HG03378 (cell line): ENCODE measurements at regions not wholly inside any gene's neighbourhood (a gene's known extent, or its start where the extent isn't known, plus 50 kb on each side); places are given as distances from the start of the nearest gene placed in this dataset.
A peak's percentile ranks its signal among the peaks of the same experiment; 100 is the strongest.
"Not testable (repeated sequence)": the region's sequence is repeated elsewhere in the genome, so short reads cannot be mapped to it uniquely, and the experiment has no call there.

Experiments used
- ATAC-seq: cut with Tn5 transposase; IDR thresholded peaks from one replicate; pipeline ENCODE4 v1.9.1; 2021; ENCODE audit warnings: mild to moderate bottlenecking, moderate library complexity; ENCODE audit not compliant: unreplicated experiment

DNA sequence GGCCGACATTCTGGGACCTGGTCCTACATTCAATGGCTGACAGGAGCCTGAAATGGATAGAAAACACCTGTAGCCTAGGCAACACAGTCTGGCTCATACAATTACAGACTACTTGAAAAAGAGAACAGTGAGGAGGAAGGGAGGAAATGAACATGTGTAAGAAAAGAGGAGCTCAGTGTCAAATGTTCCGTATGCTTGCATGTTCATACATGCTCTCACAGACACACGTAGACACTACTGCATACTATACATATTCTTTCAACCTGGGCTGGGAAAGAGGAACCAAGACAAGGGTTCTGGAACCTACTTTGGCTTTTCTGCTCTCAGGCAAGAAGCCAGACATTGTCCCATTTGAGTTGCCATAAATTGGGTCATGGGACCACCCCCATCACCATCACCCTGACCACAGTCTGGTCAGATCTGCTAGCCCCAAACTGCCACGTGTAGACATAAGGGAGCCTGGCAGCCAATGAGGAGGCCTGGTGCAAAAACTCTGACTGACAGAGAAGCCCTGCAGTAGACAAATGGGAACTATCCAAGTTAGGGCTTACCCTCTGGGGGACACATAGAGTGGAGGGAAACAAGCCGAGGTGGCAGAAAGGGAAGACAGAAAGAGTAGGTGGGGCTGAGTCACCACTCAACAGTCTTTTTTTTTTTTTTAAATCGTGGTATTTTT lies 310.0 kb downstream of the SHQ1 start:
- ATAC-seq = peak; percentile 50

DNA sequence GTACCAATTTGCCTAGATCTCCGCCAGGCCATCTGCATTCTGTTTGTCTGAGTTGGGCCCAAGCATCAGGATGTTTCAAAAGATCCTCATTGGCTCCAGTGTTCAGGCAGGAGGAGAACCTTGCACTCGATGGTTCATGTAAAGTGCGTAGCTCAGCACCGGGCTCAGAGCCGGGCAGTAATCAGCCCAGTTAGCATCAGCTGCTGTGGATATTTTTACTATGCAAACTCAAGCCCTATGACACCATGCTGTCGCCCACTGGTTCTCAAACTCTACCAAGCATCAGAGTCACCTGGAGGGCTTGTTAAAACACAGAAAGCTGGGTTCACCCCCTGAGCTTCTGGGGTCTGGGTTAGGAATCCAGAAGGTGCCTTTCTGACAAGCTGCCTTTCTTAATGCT lies 310.8 kb downstream of the SHQ1 start:
- ATAC-seq = no peak

DNA sequence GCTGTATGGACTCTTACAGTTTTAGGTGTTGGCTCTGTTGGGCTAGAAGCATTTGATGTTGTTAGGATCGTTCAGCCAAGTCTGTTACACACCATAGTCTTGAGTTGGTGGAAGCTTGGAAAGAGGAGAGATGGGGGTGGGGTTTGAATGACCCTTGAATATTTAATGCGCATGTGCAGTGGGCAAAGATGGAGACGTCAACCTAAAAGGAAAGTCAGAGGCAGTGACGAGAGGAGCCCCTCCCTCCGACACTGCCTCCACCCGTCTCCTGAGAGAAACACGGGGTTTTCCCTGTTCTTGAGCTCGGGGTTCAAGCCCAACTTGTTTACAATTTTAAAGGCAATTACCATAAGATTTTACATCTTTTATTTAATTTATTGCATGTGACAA lies 311.4 kb downstream of the SHQ1 start:
- ATAC-seq = no peak

DNA sequence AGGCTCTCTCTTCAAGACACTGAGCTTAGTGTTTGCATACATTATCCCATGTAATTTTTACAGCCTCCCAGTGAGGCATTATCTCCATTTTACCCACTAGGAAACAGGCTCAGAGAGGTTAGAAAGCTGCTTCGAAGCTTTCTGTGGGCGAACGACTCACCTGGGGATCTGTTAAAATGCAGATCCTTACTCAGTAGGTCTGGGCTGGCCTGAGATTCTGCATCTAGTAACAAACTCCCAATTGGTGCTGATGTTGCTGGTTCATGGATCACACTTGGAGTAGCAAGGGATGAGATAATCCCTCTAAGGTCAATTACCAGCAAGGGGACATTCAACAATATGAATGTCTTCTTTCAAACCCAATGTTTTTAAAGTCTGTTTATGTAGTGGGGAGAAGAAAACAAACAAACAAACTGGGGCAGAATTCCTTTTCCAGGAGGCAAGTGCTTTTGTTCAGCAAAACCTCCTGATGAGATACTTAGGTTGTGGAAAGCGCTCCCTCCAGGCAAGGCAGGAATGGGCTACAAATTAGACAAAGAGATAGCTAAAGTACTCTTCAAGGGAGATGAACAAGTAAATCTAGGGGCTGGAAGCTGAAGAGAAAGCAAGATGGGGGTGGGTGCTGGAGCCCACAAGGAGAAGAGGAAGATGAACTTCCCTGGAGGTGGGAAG lies 311.9 kb downstream of the SHQ1 start:
- ATAC-seq = no peak

DNA sequence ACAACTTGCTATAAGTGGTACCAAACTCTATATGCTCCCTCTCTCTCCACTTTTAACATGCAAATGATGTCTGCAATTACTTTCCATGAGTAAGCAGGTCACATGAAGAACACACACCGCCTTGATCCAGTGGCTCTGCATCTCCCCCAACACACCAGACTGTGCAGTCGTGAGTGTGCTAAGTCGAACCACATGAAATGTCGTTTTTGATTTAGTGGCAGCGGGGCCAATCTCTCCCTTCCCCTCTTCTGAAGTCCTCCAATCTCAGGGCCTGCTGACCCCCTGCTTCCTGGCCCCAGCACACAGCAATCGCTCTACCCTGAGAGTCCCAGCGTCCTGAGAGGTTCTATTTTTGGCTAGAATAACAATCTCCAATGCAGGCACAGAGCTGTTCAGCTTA lies 312.5 kb downstream of the SHQ1 start:
- no peak for ATAC-seq

DNA sequence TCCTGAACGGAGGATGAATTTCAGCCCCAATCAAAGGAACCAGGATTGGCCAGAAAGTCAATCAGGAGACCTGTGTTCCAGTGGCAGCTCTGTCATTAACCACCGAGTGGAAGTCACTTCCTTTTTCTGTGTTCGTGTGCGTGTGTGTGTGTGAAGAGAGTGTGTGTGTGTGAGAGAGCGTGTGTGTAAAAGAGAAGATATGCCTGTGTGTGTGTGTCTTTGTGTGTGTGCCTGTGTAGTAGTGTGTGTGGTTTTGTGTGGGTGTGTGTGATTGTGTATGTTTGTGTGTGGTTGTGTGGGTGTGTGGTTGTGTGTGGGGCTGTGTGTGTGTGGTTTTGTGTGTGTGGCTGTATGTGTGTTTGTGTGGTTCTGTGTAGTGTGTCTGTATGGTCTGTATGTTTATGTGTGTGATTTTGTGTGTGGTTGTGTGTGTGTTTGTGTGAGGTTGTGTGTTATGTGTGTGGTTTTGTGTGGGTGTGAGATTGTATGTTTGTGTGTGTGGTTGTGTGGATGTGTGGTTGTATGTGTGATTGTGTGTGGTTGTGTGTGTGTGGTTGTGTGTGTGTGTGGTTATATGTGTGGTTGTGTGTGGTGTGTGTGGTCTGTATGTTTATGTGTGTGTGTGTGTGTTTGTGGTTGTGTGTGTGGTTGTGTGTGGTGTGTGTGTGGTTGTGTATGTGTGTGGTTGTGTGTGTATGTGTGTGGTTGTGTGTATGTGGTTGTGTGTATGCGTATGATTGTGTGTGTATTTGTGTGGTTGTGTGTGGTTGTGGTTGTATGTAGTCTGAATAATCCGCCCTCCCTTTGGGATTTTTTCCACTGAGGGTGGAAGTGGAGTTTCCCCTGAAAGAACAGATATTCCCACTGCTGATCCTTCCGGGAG lies 314.4 kb downstream of the SHQ1 start:
- no peak for ATAC-seq

DNA sequence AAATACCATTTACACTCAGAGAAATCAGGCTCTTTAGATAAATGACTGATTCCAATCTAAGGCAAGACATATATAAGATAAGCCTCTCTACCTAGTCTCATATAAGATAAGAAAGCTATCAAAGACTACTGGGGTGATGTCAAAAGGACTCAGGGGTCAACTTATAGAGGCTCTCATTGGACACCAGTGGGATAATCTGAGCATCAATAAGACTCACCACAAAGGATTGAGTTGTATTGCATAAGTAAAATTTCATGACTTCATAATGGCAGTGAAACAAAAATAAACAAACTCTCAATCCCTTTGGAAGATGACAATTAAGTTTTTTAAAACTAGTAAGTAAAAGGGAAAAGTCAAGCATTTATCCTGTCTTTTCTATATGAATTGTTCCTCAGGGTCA lies 317.8 kb downstream of the SHQ1 start:
- no peak for ATAC-seq

DNA sequence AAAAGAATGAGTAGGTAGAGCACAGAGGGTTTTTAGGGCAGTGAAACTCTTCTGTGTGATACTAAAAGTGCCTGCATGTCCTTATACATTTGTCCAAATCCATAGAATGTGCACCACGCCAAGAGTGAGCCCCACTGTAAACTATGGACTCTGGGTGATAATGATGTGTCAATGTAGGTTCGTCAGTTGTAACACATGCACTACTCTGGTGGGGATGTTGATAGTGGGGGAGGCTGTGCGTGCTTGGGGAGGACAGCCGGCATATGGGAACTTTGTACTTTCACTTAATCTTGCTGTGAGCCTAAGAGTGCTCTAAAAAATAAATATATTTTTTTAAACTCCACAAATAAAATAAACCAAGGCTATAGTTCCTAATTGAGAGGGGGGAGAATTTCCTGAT lies 319.2 kb downstream of the SHQ1 start:
- ATAC-seq = no peak

DNA sequence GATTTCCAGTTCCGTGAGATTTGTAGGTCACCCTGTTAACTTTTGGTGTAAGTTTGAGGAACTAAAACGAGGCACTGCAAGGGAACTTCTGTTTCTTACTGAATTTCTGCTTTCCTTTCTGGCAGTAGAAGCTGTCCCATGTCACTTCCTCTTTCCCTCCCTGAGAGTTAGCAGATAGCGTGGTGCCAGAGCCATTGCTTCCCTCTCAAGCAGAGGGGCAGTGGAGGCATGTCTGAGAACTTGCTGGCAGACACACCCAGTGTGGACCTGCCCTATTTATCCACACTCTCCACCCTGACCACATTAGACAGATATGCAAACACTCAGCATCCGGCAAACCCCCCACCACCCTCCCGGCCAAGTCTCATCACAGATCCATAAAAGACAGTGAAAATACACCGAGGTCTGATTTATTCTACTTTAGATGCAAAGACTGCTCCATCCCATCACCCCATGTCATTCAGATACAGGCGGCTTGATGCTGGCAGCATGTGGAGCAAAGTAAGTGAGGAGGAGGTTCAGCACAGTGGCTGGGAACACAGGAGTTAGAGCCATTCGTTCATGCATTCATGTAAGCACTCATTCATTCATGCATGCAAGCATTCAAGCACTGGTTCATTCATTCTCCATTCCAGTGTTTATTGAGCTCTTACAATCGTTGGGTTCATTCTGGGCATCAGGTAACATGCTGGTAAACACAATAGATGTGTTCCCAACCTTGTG lies 324.7 kb downstream of the SHQ1 start:
- ATAC-seq = peak; percentile 89

DNA sequence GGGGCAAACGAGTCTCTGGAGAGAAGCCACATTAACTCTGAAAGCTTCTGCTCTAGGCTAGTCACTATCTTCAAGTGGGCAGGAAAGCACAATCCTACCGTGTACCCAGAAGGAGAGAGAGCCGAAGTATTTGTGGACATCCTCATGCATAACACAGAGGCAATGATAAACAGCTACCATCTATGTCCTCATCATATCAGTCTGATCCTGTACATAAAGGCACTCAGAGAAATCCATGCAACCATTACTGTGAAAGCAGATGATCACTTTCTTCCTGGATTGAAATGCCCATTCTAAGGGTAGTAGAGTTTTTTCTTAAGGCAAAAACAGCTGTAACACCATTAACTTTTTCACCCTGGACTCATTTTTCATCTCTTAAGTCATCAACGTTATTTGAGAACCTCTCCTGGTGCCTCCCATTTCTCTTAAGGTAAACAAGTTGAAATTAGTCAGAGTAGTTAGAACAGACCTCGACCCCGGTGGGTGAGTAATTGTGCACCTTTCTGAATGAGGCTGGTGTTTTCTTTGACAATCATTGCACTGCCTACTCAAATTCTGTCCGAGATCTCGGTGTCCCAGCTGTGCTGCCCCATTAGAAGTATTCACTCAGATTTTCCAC lies 327.4 kb downstream of the SHQ1 start:
- ATAC-seq = peak; percentile 61

DNA sequence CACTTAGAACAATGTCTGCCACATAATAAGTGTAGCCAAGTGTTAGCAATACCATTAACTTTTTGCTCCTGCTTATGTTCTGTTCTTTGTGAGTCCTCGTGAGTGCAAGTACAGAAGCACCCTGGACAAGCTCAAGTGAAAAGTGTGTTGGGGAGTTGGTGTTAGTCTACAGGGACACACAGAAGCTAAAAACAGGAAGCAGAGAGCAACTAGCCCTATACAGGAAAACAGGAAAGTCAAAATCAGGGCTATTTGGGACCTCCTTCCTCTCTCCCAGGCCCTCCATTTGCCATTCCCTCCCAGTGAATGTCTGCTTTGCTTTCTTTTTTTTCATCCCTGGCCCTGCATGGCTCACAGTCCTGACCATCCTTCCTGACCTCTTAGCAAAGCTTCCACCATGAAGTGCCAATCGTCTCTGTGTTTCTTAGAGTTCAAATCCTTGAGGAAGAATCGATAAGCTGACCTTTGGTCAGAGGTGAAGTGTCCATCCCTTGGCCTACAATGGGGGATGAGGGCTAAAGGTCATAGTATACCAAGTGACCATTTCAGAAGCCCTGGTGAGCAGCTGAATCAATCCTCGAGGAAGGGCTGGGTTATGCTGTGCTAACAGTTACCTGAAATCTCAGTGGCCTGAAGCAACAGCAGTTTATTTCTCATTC lies 328.2 kb downstream of the SHQ1 start:
- ATAC-seq = no peak

DNA sequence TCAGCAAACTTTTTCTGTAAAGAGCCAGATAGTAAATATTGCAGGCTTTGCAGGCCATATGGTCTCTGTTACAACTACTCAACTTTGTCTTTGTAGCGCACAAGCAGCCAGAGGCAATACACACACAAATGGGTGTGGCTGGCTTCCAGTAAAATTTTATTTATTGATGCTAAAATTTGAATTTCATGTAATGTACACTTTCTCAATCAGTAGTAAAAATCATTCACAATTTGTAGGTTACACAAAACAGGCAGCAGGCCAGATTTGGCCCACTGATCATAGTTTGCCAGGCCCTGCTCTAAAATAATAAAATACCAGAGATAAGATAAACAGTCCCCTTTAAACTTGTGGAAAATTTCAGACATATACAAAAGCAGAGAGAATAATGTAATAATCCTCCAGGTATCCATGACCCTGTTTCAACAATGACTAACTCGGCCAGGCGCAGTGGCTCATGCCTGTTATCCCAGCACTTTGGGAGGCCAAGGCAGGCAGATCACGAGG lies 330.3 kb downstream of the SHQ1 start:
- ATAC-seq = no peak

DNA sequence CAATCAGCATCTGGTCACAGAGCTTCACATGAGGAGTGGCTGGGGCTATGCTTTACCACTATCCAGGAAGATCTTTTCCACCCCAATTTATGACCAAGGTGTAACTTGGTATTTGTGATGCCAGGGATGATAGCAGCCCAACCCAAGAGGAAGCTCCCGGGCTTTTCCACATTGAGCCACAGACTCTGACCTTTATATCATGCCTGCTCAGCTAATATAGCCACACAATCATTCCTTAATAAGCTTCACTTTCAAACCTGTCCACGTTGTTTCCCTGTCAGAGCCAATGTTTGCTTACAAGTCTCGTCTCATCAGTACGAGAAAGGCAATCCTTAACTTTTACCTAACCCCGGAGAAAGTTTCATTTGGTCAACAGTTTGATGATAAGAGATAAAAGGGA lies 330.9 kb downstream of the SHQ1 start:
- ATAC-seq = no peak

DNA sequence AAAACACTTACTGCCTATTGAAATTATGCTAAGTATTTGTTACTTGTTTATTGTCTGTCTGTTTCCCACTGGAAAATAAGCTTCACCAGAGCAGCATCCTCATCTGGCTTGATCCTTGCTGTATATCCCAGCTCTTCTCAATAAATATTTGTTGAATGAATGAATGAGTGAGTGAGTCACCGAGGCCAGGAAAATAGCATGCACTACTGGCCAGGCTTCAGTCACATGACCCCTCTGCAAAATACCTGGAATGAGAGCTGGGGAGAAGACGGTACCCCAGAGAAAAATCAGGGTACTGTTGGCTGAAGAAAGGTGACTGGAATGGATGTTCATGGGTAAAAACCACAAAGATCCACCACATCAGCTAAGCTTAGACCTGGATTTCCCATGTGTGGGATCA lies 331.9 kb downstream of the SHQ1 start:
- no peak for ATAC-seq

DNA sequence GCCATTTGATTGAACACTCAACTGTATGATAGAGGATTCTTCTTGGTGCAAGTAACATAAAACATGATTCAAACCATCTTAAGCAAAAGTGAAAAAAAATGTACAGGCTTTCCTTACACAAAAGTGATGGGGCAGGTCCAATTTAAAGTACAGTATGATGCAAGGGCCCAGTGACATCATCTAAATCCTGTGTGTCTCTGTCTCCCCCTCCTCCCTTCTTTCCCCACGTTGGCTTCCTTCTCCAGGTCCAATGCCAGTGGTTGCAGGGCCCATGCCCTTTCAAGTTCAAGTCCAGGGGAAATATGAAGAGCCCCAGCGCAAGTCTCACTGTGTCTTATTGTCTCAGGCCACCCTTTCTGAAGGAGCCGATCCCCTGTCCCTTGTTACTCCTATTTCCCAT lies 332.3 kb downstream of the SHQ1 start:
- ATAC-seq = no peak

DNA sequence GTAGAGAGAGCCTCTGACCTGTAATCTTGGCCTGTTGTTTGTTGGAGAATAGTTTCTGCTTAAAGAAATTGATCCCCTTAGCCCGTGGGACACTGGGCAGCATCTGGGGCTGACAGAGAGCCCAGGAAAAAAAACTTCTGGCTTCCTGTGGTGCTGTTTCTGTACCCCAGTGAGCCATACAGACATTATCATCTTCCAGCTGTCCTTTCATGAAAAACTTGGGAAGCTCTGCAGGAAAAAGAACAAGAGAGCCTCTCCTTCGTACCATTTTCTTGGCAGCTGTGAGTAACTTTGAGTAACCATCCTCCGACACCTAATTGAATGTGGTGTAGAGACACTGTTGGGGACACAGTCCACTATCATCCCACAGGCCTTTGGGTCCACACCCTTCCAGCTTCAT lies 333.0 kb downstream of the SHQ1 start:
- no peak for ATAC-seq

DNA sequence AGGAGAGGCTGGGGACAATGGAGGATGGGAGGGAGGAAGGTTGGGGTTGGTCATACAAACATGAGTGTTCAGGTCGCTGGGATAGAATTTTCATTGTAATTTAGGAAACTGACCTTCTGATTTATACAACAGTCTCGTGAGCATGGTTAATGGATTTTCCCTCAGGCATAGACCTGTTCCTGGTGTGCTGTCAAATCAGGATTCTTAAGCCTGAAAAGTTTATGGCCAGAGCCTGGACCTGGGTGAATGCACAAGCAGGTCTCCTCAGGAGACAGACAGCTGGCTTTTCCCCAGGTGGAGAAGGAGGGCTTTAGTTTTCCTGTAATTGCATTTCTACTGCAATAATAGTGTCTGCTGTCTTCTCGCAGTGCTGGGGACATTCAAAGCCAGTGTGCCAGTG lies 338.0 kb downstream of the SHQ1 start:
- no peak for ATAC-seq

DNA sequence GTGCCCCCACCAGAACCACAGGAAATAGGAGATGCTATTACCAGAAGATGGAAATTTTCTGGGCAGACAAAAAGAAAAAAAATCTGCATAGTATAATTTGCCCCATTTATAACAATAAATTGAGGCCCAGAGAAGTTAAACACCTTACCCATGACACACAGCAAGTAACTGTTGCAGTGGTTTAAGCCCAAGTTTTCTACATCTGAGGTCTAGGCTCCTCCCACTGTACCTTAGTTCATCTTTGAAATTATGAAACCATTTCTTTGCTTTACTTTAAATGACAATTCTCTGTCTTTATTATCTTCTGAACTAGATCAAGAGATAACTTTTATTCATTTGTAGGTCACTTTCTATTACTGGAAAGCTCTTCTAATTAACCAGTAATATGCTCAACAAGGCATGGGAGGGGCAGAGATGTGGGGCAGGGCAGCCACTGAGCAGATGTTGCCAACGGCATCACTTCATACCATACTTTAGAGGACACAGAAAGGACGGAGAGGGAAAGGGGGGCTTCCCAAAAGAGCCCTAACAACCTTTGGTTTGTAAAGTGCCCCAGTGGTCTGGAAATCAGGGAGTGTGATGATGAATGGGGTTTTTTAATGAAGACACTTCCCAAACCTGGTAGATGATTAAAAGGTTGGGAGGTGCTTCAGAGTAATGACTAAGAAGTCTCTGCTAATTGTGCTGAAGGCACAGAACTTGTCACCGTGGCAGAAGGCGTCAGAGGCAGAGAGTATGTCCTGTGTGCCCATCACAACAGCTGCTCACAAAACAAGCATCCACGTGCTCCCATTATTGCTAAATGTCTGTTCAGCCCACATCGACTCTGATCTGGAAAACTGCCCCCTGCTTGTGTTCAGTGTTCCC lies 342.5 kb downstream of the SHQ1 start:
- no peak for ATAC-seq

DNA sequence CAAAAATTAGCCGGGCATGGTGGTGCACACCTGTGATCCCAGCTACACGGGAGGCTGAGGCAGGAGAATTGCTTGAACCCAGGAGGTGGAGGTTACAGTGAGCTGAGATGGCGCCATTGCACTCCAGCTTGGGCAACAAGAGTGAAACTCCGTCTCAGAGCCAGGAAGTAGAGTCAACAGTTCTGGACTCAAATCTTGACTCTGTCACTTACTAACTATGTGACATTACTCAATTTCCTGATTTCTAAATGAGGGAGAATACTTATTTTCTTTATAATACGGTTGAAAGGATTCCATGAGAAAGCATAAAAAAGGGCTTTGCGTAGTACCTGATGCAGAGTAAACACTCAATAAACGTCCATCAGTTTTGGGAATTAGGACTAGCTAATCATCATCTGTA lies 350.7 kb downstream of the SHQ1 start:
- not testable (repeated sequence) for ATAC-seq
